AG09319 (cell line): ENCODE measurements at regions not wholly inside any gene's neighbourhood (a gene's known extent, or its start where the extent isn't known, plus 50 kb on each side); places are given as distances from the start of the nearest gene placed in this dataset.

Source experiments
- DNase-seq: peaks from one replicate; pipeline ENCODE4 v3.0.0-alpha.2; 2010; ENCODE audit warnings: low read depth; ENCODE audit errors: extremely low read depth
- TF ChIP-seq, protein P1 (sequence below): IDR thresholded peaks from 2 replicates; pipeline ENCODE4 v1.5.1; 2011; ENCODE audit warnings: low read depth, mild to moderate bottlenecking, inconsistent platforms, low read length, moderate library complexity

GRCh38 chr13:86095351-86095750, 296.1 kb upstream of the SLITRK6 start:
- TF ChIP-seq, protein P1, sequence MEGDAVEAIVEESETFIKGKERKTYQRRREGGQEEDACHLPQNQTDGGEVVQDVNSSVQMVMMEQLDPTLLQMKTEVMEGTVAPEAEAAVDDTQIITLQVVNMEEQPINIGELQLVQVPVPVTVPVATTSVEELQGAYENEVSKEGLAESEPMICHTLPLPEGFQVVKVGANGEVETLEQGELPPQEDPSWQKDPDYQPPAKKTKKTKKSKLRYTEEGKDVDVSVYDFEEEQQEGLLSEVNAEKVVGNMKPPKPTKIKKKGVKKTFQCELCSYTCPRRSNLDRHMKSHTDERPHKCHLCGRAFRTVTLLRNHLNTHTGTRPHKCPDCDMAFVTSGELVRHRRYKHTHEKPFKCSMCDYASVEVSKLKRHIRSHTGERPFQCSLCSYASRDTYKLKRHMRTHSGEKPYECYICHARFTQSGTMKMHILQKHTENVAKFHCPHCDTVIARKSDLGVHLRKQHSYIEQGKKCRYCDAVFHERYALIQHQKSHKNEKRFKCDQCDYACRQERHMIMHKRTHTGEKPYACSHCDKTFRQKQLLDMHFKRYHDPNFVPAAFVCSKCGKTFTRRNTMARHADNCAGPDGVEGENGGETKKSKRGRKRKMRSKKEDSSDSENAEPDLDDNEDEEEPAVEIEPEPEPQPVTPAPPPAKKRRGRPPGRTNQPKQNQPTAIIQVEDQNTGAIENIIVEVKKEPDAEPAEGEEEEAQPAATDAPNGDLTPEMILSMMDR: no peak
- DNase-seq: no peak

- no peak for DNase-seq
- TF ChIP-seq, protein P1: no peak
Observed at GRCh38 chr13:86090181-86090580, 291.0 kb upstream of the SLITRK6 start.

- TF ChIP-seq, protein P1: no peak
- DNase-seq: no peak
Observed at GRCh38 chr13:86087244-86087643, 288.0 kb upstream of the SLITRK6 start.

GRCh38 chr13:86085890-86086289, 286.7 kb upstream of the SLITRK6 start:
- TF ChIP-seq, protein P1: no peak
- no peak for DNase-seq

DNA sequence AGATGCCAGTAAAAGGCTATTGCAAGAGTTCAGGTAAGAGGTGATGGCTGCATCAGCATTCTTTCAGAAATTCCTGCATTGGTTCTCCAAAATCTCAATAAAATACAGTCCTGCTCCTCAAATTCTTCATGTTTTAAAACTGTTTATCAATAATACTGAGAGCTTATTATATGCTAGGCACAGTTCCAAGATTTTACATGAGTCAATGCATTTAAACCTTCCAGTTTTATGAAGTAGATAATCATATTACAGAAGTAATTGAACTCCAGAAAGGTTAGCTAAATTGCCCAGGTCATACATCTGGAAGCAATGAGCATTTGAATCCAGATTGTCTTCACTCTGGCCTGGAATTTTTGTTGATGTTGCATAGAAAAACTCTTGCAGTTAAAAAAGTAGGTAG, 282.9 kb upstream of the SLITRK6 start:
- no peak for DNase-seq

DNA sequence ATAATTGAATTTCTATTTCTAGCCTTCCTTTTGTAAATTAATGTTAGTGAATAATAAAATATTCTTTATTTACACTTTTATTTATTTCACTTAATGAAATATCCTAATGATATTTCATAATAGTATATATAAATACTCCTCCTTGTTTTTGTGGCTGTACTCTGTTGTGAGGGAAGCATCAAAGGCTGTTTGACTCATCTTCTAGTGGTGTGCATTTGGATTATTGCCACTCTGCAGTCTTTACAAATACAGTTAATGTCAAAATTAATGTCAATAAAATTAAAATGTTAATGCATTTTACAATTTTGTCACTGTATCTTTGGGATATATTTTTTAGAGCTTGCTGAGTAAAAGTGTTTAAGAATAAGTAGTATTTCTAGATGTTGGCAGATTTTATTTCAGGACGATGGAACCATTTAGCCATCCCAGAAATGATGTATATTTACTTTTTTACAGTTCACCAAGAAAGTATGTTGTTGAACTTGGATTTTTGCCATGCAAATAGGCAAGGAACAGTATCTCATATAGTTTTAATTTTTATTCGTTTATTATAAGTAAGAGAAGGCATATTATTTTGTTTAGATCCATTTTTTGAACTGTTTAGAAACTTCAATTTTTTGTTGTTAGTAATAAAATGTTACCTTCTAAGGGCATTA, 281.2 kb upstream of the SLITRK6 start:
- no peak for DNase-seq
- TF ChIP-seq, protein P1: no peak

More for the DNA sequence above, 282.9 kb upstream of the SLITRK6 start:
- TF ChIP-seq, protein P1: no peak

DNA sequence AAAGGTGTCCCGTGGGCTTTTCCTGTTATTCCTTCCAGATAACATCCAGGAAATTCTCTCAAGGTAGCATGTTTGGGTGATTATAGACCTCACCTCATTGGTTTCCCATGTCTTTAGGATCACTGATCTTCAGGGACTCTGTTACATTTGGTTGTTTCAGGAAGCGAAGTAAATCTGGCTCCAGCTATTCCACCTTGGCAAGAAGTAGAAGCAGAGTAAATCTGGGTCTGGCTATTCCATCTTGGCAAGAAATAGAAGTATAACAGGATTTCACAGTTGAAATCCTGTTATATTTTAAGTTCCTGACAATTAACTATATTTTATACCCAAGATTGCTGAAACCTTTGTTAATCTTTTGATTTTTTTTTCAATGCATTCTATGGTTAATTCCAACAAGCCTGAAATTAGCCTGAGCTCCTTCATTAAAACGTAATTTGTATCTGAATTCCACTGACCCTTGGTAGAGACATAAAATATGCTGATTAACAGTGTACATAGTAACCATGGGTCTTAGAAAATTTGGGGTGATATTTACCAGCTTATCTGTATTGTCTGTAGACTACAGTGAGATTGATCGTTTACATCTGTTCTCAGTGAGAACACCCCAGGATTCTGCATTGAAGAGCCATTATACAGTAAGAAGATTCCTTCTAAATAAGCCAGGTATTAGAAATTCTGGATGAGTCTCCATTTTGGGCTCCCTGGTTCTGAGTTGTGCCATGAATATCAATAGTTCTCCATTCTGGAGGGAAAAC, 267.6 kb upstream of the SLITRK6 start:
- DNase-seq: no peak
- TF ChIP-seq, protein P1: no peak
